HG03108 (cell line): ENCODE measurements at regions not wholly inside any gene's neighbourhood (a gene's known extent, or its start where the extent isn't known, plus 50 kb on each side); places are given as distances from the start of the nearest gene placed in this dataset.
"Not testable (repeated sequence)": the region's sequence is repeated elsewhere in the genome, so short reads cannot be mapped to it uniquely, and the experiment has no call there.

Source experiments
- ATAC-seq: cut with Tn5 transposase; IDR thresholded peaks from one replicate; pipeline ENCODE4 v1.9.1; 2021; ENCODE audit warnings: moderate library complexity; ENCODE audit not compliant: unreplicated experiment

DNA sequence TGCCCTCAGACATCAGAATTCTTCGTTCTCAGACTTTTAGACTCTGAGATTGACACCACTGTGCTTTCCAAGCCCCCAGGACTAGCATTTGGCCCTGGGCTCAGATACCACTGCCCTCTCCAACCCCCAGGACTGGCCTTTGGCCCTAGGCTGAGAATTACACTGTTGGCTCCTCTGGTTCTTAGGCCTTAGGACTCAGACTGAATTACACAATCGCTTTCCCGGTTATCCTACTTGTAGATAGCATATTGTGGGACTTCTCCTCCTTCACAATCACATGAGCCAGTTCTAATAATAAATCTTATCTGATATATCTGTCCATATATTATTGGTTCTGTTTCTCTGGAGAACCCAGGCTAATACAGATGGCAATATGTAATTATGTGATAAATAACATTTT, 1725.5 kb downstream of the GRIK2 start:
- no peak for ATAC-seq

GRCh38 chr6:103114582-103114981, 1721.1 kb downstream of the GRIK2 start:
- ATAC-seq = no peak

- ATAC-seq = no peak
Observed at GRCh38 chr6:103113416-103113815, 1719.9 kb downstream of the GRIK2 start.

DNA sequence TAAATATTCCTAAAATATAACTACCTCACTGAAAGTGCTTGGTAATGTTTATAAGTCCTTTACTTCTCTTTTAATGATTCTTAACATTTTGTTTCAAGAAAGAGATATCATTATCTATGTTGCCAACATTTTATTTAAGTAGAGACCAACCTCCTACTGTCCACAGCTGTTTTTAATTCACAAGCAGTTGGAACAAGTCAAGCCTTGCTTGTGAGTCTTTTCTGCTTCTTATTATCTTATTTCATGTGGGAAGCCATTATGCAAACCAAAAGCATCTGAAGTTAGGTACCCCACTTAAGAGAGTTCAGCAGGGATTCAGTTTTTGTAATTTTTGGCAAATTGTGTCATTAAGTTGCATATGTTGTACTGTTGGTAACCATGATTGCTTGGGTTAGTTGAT, 1714.5 kb downstream of the GRIK2 start:
- ATAC-seq = no peak

- ATAC-seq = no peak
Observed at GRCh38 chr6:103105686-103106085, 1712.2 kb downstream of the GRIK2 start.

GRCh38 chr6:103101267-103101666, 1707.8 kb downstream of the GRIK2 start:
- ATAC-seq = no peak

DNA sequence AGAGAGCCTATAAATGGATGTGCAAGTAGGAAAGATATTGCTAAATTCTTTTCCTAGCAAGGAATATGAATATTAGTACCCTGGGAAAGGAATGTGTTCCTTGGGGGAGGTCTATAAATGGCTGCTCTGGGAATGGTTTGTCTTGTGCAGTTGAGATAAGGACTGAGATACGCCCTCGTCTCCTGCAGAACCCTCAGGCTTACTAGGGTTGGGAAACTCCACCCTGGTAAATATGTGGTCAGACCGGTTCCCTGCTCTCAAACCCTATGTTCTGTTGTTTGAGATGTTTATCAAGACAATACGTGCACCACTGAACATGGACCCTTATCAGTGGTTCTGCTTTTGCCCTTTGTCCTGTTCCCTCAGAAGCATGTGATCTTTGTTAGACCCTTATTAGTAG, 1698.9 kb downstream of the GRIK2 start:
- ATAC-seq = not testable (repeated sequence)

GRCh38 chr6:103085801-103086200, 1692.3 kb downstream of the GRIK2 start:
- no peak for ATAC-seq

- no peak for ATAC-seq
Observed at GRCh38 chr6:103081876-103082630, 1688.5 kb downstream of the GRIK2 start.

DNA sequence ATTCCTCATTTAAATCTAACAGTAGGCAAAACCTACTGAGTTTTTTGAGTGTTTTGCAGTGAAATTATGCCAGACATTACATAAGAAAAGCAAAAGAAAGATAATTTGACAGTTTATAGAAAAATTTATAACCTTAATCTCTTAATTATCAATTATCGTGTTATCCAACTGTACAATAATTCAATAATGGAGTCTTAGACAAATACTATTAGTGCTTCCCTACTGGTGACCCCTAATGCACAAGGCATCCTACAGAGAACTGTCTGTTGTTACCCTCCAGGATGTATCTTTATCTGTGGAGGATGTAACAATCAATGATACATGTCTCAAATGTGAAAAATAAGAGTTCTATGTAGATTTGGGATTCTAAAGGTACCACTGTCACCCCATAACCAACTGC, 1687.6 kb downstream of the GRIK2 start:
- no peak for ATAC-seq

- no peak for ATAC-seq
Observed at GRCh38 chr6:103080497-103080896, 1687.0 kb downstream of the GRIK2 start.

DNA sequence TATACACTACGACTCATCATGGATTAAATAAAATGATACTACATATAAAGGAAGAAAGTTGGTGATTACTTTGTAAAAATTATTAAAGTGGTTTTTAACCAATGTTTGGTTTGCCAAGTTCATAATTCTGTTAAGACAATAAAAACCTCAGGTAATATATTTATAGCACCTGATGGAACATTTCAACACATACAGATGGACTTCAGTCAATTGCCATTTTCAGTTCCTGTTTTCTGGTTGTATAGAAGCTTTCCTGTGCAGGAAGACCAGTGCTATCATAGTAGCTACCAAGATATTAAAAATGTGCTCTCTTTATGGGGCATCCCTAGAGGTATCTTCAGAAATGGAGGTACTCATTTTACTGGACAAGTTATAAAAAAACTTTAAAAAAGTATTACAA, 1686.4 kb downstream of the GRIK2 start:
- no peak for ATAC-seq

- ATAC-seq = no peak
Observed at GRCh38 chr6:103062136-103062535, 1668.6 kb downstream of the GRIK2 start.

DNA sequence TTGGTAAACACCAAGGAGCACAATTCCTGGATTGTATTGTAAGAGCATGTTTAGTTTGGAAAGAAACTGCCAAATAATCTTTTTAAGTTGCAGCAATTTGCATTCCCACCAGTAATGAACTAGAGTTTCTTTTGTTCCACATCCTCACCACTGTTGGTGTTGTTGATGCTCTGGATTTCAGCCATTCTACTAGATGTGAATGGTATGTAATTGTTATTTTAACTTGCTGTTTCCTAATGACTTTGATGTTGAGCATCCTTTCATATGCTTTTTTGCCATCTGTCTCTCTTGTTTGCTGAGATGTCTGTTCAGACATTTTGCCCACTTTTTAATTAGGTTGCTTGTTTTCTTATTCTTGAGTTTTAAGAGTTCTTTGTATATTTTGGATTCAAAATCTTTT, 1654.1 kb downstream of the GRIK2 start:
- ATAC-seq = no peak

- no peak for ATAC-seq
Observed at GRCh38 chr6:103042336-103042735, 1648.8 kb downstream of the GRIK2 start.

- ATAC-seq = no peak
Observed at GRCh38 chr6:103036846-103037245, 1643.3 kb downstream of the GRIK2 start.

GRCh38 chr6:103027271-103027931, 1633.9 kb downstream of the GRIK2 start:
- ATAC-seq = no peak

DNA sequence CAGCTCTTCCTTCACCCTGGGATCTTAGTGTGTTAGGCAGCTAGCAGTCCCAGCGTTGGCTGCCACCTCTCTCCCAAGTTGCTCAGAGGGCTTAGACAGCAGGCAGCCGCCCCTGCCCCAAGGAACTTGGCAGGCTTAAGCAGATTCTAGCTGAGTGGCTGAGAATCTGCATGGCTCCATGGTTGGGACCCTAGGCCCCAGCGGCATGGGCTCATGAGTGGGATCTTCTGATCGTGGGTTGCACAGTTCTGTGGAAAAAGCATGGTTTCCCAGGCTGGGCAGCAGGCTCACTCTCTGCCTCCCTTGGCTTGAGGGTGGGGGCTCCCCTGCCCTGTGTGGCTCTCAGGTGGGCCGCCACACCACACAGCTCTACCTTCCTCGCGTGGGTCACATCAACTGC, 1624.9 kb downstream of the GRIK2 start:
- no peak for ATAC-seq

- no peak for ATAC-seq
Observed at GRCh38 chr6:103017878-103018277, 1624.4 kb downstream of the GRIK2 start.

DNA sequence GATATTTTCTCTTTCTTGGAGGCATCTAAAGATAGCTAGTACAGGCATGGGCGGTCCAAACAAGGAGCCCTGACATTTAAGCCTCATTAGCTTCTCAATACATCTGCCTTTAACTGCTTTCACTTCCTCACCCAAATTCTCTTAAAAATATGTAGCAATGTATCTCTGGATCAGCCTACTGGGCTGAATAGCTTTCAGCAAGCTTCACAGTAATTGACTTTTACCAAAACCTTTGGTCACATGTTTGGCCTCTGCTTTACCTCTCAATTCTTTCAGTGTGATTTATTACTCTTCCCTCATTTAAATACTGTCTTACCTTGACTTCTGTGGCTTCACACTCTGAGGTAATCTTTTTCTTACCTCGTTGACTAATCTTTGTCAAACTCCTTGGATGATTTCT, 1618.1 kb downstream of the GRIK2 start:
- no peak for ATAC-seq

DNA sequence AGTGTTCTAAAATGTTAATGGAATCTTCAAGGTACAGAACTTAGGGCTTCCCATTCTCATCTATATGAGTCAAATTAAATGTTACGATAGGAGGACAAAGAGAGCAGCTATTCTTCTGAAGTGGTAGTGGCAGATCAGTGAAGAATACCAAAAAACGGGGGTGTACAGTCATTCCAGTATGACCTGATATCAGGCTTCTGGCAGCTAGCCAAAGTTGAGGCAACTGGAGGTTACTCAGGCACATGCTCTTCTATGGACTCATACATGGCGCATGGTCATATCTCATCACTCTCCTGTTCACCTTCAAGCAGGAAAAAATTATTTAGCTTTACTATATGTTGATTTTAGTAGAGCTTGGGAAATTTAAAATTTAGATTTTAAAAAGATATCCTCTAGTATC, 1608.8 kb downstream of the GRIK2 start:
- no peak for ATAC-seq

- no peak for ATAC-seq
Observed at GRCh38 chr6:103001724-103002123, 1608.2 kb downstream of the GRIK2 start.

GRCh38 chr6:103000688-103001087, 1607.2 kb downstream of the GRIK2 start:
- ATAC-seq = no peak
